Retina (tissue), 1 donor: ENCODE measurements at regions not wholly inside any gene's neighbourhood (a gene's known extent, or its start where the extent isn't known, plus 50 kb on each side); places are given as distances from the start of the nearest gene placed in this dataset.
"Not testable (repeated sequence)": the region's sequence is repeated elsewhere in the genome, so short reads cannot be mapped to it uniquely, and the experiment has no call there.

Source experiments
- DNase-seq: peaks from one replicate; pipeline ENCODE4 v3.0.0-alpha.2; 2016

DNA sequence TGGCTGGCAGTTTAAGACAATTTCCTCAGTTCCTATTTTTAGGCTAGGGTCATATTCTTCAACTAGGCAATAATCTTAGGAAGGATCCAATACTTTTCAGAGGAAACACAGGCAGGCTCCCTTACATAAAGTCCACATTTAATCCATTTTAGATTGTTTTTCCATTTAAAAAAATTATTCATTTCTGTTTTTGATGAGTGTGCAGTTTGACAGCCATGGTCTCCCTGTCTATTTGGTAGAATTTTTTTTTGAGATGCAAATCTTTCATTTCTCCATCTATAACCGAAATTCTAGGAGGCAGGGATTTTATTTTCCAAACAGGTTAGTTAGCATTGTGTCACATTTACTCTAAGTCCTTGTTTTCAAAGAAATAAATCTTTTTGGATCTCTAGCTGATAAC lies 326.8 kb downstream of the PPP4R3C start:
- no peak for DNase-seq

DNA sequence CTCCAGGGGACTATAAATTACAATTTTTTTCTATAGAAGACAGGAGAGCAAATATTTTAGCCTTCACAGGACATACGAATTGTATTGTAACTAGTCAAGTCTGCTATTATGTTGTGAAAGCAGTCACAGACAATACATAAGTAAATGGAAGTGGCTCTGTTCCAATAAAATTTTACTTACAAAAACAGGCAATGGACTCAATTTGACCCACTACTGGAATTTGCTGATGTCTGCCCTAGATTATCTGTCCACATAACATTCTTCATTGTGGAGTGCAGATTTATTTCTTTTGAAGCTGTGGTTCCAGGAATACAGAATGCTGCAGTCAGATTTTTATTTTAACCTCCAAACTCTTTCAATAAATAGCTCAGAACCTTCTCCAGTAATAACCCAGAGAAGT lies 330.3 kb downstream of the PPP4R3C start:
- DNase-seq, result no peak

DNA sequence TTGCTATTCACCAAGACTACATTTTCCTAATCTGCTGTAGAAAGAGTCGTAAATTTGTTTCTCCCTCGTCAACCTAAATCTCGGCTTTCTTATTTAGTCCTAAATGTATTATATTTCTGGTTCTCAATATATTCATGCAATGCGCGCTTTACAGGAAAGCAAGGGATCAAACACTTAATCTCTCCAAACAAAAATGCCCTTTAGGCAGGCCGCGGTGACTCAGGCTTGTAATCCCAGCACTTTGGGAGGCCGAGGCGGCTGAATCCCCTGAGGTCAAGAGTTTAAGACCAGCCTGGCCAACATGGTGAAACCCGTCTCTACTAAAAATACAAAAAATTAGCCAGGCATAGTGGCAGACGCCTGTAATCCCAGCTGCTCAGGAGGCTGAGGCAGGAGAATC lies 376.0 kb downstream of the PPP4R3C start:
- not testable (repeated sequence) for DNase-seq

DNA sequence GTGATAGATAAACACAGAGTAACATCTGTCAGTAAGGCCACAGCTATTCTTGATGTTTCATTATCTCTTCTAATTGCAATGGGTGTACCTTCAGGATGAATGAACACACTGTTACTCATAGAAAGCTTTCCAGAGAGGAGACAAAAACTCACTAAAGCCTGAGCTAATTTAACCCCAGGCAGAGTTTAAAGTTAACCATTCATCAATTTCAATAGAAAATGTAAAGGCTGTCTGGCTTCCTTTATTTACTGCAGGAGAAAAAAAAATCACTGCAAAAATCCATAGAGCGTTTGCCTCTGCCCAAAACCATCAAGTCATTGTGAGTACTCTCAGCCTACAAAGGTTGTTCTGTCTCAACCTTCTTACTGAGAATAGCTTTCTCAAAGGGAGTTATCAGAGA lies 376.9 kb downstream of the PPP4R3C start:
- DNase-seq, result peak; percentile 23

DNA sequence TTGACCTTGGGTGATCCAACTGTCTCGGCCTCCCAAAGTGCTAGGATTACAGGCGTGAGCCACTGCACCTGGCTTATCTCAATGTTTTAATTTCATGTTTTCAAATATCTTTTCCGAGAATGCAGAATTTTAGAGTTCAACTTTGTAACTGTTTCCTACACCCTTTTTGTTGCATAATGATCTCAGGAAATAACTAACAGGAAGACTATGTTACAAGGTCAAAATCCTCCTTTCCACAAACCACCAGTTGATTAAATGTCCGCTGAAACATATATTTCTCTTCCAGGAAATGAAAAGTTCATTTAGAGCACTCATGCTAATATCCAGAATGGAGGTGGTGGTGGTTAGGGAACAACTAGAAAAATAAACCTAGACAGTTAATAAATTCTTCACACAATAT lies 377.8 kb downstream of the PPP4R3C start:
- DNase-seq, result no peak

DNA sequence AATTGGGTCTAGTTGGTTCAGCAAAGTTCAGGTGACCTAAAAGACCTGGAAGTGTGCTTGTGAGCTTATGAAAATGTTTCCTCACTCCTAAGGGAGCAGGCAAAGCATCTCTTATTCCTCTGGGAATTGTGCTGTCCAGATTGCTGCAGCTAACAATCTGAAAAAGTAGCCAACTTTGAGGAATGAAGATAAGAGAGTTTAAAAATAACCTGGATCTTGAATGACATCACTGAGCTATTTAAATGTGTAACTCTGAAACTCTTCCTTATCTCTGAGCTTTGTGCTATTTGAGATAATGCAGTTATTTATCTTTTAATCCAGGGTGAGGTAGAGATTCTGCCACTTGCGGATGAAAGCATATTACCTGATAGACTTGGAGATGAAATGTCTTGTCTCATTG lies 384.8 kb downstream of the PPP4R3C start:
- DNase-seq, result no peak

DNA sequence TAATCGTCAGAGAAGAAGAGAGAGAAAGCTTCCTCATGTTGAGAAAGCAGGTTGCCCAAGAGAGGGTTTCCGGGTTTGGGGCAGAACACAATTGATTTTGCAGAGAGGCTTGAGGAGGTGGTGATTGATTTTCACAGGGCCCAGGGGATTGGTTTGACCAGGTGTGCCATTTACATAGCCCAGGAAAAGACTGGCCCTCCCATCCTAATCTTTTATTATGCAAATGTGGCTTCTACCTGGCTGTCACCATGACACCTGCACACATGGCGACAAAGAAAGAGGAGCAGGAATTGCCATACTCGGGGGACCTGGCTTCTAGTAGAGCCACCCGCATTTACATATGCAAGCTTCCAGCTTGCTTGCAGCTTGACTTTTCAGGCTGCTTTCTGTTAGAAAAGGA lies 405.3 kb downstream of the PPP4R3C start:
- DNase-seq, result no peak

DNA sequence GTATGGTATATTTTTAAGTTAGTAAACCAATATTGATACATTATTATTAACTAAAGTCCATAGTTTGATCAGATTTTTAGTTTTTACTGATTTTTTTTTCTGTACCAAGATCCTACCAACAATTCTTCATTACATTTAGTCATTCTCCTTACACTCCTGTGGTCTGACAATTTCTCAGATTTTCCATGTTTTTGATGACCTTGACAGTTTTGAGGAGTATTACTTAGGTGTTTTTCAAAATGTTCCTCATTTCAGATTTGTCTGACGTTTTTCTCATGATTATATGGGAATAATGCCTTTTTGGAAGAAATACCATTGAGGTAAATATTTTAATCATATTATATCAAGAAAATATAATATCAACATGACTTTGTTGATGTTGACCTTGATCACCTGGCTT lies 423.8 kb downstream of the PPP4R3C start:
- DNase-seq, result no peak

DNA sequence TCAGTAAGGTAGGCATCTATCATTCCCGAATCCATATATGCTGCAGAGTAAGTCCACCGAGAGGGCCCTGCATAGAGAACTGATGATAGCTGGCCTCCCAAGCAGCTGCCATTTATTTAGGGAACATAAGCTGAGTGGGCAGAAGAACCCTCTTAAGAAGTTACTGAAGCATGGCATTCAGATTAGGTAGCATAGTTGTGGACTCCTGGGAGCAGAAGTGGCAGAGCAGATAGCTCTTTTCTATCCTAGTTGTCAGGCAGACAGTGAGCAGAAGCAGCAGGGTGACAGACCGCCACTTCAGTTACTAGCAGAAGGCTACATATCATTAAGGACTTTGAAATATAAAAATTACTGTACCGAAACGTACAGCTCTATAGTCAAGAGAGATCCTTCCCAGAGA lies 454.7 kb downstream of the PPP4R3C start:
- DNase-seq, result peak; percentile 7

DNA sequence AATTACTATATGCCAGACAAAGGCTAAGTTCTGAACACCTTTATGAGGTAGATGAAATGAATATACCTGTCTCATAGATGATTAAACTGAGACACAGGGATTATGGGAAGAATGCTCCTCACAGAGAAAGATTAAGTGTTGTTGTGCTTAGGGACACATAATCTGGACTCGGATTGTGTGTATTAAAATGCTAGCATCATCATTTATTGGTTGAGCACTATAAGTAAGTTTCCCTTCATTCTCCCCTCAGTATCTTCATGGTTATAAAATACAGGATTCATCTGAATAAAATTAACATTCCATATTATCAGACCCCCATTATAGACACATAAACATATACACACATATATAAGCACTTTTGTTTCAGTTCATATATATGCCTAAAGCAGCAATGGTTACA lies 463.5 kb downstream of the PPP4R3C start:
- DNase-seq, result no peak

DNA sequence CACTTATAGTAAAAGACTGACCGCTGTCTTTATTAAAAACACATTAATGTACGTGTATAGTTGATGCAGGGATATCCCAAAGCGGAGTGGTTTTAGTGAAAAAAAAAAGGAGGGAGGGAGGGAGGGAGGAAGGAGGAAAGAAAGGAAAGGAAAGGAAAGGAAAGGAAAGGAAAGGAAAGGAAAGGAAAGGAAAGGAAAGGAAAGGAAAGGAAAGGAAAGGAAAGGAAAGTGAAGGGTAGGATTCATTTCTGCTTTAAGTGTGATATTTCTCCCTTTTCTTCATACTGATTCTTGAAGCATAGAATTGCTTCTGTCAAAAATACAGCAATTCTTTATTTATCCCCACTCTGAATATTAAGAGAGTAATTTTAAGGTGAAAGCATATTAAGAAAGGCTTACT lies 504.9 kb downstream of the PPP4R3C start:
- no peak for DNase-seq

DNA sequence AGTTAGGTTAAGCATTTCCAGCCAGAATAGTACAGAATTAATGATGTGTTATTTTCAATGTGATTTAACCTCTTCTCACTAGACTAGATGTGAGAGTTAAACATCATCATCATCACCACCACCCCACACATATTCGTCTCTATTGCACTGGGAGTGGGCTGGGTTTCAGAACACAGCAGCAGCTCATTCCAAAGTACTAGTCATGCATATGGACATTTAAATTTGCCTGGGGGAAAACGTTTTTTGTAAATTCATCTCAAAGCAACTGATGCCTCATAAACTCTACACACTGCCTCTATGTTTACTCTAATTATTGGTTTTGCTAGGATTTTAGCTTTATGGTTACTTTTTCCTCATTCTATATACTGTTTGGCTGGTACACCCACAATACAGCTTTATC lies 509.1 kb downstream of the PPP4R3C start:
- no peak for DNase-seq

DNA sequence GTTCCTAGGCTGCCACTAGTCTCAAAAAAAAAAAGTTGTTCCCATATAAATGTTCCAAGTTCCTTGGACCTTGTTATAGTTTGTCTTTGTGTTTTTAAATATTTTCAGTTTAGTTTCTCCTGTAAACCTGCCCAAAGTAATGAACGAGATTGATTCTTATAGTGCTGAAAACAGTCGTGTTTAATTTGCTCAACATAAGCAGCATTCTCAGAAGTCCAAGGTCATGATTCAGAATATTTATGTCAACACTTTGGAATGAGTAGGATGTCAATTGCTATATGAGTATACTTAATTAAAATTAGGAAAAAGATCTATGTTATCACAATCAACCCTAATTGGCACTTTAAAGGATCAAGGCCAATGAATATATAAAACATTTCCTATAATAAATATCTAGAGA lies 510.9 kb downstream of the PPP4R3C start:
- no peak for DNase-seq

DNA sequence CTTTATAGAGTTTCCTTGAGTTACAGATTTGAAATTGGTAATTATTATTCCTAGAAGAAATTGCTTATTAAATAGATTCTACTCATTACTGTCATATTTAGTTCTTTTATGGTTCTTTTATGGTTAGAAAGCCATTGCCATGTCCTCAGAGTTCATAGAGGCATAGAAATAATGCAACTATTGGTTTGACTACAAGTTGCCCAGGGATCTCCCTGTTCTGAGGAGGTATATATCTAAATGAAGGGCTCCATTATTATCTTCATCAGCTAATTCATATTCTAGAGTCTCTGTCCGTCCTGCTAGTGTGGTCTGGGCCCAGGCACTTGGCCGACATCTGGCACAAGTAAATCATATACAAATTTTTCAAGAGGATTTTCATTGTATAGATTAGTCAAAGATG lies 535.7 kb downstream of the PPP4R3C start:
- no peak for DNase-seq

DNA sequence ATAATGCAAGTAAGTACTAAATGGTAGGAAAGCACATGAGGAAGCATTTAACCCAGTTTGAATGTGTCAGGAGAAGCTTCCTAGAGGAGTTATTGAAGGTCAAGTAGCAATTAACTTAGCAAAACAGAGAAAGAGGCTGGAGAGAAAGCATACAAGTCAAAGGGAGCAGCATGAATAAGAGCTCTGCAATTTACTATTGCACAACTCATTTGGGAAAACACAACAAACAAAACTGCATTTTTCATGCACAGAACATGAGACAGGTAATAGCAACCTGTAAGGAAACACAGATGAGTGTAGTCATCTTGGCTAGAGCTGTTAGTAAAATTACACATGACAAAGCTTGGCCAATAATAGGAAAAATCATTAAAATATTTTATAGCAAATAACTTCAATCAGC lies 538.1 kb downstream of the PPP4R3C start:
- no peak for DNase-seq

DNA sequence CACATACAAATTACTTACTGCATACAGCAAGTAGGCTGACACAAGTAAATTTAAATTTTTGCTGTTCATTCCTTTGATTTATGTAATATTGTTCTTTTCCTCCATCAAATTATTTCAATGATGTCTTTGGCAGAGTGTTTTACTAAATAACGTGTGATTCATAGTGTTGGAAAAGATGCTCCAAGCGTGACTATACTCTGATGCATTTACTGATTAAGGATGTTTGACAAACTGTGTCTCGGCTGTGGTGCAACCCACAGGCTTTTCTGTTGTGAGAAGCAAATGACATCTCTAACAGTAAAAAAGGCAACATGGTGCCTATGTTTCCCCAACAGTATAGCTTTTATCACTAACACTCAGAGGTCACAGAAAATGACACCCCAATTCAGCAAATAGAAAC lies 540.9 kb downstream of the PPP4R3C start:
- DNase-seq, result no peak

DNA sequence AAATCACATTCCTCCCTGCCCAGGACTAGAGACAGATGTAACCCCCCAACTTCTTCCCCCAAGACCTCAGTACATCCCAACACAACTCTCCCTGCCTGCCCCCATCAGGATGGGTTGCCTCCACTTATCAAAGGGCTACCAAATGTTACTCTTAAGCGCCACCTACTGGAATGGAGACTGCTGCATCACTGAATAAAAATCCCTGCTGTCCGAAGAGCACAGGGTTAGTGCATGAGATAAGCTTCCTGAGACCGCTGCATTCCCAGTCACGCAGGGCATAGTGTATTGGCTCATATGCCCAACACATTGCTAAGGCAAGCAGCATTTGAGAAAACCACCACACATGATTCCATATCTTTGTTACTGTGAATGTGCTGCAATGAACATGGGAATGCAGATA lies 544.5 kb downstream of the PPP4R3C start:
- no peak for DNase-seq

DNA sequence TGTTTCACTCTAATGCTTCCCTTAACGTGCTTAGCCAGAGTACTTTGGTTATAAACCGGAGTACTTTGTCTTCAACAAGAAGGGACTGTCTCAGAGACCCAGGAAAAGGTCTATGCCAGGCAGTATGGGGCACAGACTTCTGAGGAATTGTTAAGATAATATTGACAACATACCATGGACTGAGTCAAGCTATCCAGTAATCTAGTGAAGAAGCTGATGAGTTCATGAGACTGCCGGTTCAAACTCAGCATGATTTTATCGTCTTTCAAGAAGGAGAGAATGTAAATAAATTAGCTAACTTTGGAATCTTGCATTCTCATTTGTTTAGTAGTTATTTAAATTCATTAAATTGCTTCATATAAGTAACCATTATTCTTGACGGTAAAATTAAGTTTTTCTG lies 546.1 kb downstream of the PPP4R3C start:
- DNase-seq, result no peak

DNA sequence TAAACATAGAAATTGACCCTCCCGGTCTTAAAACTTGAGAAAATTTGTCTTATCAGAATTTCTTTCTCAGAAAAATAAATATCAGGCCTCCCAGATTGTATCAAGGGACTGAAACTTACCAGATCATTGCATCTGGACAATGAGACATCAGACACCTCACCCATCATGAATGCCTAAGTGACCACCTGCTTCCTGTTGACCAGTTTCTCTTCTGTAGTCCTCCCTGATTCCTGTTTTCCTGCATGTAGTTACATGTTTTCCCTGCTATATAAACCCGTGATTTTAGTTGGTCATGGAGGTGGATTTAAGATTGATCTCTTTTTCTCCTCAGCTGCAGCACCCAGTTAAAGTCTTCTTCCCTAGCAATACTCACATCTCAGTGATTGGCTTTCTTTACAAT lies 548.1 kb downstream of the PPP4R3C start:
- DNase-seq, result no peak

DNA sequence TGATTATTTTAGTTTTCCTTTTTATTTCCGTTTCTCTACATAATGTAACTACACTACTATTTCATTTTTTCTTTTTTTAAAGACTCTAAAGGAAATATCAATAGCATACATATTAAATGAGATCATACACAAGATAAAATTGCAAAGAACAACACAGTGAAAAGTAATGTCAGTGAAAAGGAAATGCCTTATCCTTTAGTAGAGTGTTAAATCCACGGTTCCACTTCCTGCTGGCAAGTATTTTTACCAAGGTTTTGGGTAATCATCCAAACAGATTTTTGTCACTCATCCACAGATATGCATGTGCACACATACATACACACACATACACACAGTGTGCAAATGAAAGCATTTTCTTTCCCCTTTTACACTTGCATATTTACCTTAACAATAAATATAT lies 548.9 kb downstream of the PPP4R3C start:
- DNase-seq, result no peak

DNA sequence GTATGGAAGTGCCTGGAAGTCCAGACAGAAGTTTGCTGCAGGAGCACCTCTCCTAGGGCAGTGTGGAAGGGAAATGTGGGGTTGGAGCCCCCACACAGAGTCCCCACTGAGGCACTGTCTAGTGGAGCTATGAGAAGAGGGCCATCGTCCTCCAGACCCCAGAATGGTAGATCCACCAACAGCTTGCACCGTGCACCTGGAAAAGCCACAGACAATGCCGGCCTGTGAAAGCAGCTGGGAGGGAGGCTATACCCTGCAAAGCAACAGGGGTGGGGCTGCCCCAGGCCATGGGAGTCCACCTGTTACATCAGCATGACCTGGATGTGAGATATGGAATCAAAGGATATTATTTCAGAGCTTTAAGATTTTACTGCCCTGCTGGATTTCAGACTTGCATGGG lies 551.4 kb downstream of the PPP4R3C start:
- DNase-seq, result not testable (repeated sequence)

DNA sequence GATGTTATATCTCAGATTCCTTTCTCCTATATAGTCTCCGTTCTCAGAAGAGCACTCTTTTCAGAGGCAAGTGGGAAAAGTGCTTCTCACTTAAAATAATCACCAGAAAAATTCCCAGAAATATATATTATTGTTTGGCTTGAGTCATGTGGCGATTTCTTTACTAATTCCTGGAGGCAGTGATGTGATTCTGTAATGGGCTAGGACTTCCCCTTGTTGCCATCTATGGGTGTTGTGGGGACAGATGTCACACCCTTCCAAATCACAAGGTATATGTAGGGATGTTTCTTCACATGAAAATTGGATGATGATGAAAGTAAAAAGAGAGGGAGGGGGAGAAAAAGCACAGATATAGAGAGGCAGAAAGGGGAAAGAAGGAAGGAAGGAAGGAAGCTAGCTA lies 553.4 kb downstream of the PPP4R3C start:
- no peak for DNase-seq

DNA sequence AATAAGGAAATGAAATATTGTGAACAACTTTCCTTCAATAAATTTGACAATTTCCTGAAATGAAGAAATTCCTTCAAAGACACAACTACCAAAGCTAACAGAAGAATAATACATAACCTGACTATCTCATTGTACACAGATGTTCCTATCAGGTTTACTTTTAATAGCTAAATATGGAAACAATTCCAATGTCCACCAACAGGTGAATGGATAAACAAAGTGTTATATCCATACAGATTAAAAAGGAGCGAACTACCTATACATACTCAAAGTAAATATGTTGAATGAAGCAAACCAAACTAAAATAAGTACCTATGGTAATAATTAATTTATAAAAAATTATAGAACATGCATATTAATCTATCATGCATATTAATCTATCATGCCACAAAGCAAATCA lies 554.9 kb downstream of the PPP4R3C start:
- no peak for DNase-seq

DNA sequence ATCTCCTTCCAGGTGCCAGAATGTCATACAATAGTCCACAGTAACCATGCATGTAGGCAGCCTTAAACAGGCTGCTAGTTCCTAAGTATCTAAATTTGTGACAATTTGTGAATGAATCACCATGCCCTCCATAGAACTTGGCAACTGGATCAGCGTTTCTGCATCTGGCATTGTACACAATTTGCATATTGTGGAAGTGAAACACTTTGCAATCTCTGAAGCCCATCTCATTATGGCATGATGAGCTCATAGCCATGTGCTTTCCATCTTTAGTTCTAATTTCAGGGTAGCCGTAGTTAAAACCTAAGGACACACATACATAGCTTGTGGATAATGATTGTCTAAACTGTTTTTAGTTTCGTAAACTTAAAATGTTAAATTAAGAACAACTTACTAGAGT lies 573.6 kb downstream of the PPP4R3C start:
- DNase-seq, result no peak

DNA sequence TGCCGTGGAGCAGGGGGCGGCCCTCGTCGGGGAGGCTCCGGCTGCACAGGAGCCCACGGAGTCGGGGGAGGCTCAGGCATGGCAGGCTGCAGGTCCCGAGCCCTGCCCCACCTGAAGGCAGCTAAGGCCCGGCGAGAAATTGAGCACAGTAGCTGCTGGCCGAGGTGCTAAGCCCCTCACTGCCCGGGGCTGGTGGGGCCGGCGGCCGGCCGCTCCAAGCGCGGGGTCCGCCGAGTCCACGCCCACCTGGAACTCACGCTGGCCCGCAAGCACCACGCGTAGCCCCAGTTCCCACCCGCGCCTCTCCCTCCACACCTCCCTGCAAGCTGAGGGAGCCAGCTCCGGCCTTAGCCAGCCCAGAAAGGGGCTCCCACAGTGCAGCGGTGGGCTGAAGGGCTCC lies 589.4 kb downstream of the PPP4R3C start:
- no peak for DNase-seq

DNA sequence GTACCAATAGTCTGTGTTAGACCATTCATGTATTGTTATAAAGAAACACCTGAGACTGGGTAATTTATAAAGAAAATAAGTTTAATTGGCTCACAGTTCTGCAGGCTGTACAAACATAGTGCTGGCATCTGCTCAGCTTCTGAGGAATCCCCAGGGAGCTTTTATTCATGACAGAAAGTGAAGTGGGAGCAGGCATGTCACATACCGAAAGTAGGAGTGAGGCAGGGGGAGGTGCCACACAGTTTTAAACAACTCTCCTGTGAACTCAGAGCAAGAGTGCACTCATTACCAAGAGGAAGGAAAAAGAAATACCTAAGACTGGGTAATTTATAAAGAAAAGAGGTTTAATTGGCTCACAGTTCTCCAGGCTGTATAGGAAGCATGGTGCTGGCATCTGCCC lies 591.2 kb downstream of the PPP4R3C start:
- no peak for DNase-seq
